ENCODE measurements at regions not wholly inside any gene's neighbourhood (a gene's known extent, or its start where the extent isn't known, plus 50 kb on each side); places are given as distances from the start of the nearest gene placed in this dataset.

GRCh38 chr1:4511374-4511773 lies 143.0 kb upstream of the AJAP1 start:
- no peak for DNase-seq

GRCh38 chr1:4512636-4513035 lies 141.8 kb upstream of the AJAP1 start:
- no peak for DNase-seq

- no peak for DNase-seq
Measured at GRCh38 chr1:4513685-4514084, 140.7 kb upstream of the AJAP1 start.

GRCh38 chr1:4515727-4516289 lies 138.6 kb upstream of the AJAP1 start:
- no peak for DNase-seq

GRCh38 chr1:4516596-4516995 lies 137.8 kb upstream of the AJAP1 start:
- DNase-seq = no peak

- no peak for DNase-seq
Measured at GRCh38 chr1:4517186-4517954, 137.0 kb upstream of the AJAP1 start.

- DNase-seq = no peak
Measured at GRCh38 chr1:4518621-4519020, 135.8 kb upstream of the AJAP1 start.

GRCh38 chr1:4519954-4520353 lies 134.5 kb upstream of the AJAP1 start:
- no peak for DNase-seq

- no peak for DNase-seq
Measured at GRCh38 chr1:4523551-4523950, 130.9 kb upstream of the AJAP1 start.

- no peak for DNase-seq
Measured at GRCh38 chr1:4526747-4527146, 127.7 kb upstream of the AJAP1 start.

- no peak for DNase-seq
Measured at GRCh38 chr1:4527819-4528218, 126.6 kb upstream of the AJAP1 start.

- no peak for DNase-seq
Measured at GRCh38 chr1:4528590-4528989, 125.8 kb upstream of the AJAP1 start.

- DNase-seq = no peak
Measured at GRCh38 chr1:4529446-4530165, 124.8 kb upstream of the AJAP1 start.

- DNase-seq = no peak
Measured at GRCh38 chr1:4530166-4530785, 124.1 kb upstream of the AJAP1 start.

GRCh38 chr1:4531842-4532241 lies 122.6 kb upstream of the AJAP1 start:
- DNase-seq = no peak

- no peak for DNase-seq
Measured at GRCh38 chr1:4532656-4533055, 121.8 kb upstream of the AJAP1 start.

GRCh38 chr1:4546911-4547310 lies 107.5 kb upstream of the AJAP1 start:
- DNase-seq = no peak

GRCh38 chr1:4549930-4550329 lies 104.5 kb upstream of the AJAP1 start:
- no peak for DNase-seq

GRCh38 chr1:4550941-4551340 lies 103.5 kb upstream of the AJAP1 start:
- no peak for DNase-seq

- DNase-seq = no peak
Measured at GRCh38 chr1:4551706-4552105, 102.7 kb upstream of the AJAP1 start.

- no peak for DNase-seq
Measured at GRCh38 chr1:4553761-4554160, 100.6 kb upstream of the AJAP1 start.

GRCh38 chr1:4554271-4554865 lies 100.0 kb upstream of the AJAP1 start:
- no peak for DNase-seq

- no peak for DNase-seq
Measured at GRCh38 chr1:4557949-4558348, 96.5 kb upstream of the AJAP1 start.
